ENCODE measurements at regions not wholly inside any gene's neighbourhood (a gene's known extent, or its start where the extent isn't known, plus 50 kb on each side); places are given as distances from the start of the nearest gene placed in this dataset.

GRCh38 chr18:4751523-4751922 lies 296.4 kb upstream of the DLGAP1 start:
- no peaks in the 10 kb centered on the region for H3K36me3 ChIP-seq (replicated peaks in 1 of 2; ENCODE audit: control extremely low read depth in 1 of 2, control insufficient read depth in 1 of 2, extremely low read depth in 1 of 2, insufficient read depth in 2 of 2, low read length in 1 of 2)
- H3K9me3 Mint-ChIP-seq (ENCODE audit: insufficient read depth): peaks cover 2% of the 10 kb centered on the region
- intact Hi-C loops (cut with micrococcal nuclease): no loop called here
- H3K27me3 Mint-ChIP-seq: no peaks in the 10 kb centered on the region
- no peak overlapping the region for H3K9ac ChIP-seq (ENCODE audit: low read length)
- peaks cover 0 to 6% (median 1%) of the 10 kb centered on the region in 3 donors for H3K9me3 ChIP-seq (ENCODE audit: control extremely low read depth in 1 of 3, control insufficient read depth in 2 of 3, insufficient read depth in 1 of 3, low read length in 2 of 3)
- no peaks in the 10 kb centered on the region for H3K27me3 ChIP-seq (replicated peaks in 1 of 4; ENCODE audit: control extremely low read depth in 1 of 4, control insufficient read depth in 3 of 4, insufficient read depth in 4 of 4, low read length in 3 of 4)
- no peaks in the 10 kb centered on the region for H3K4me1 ChIP-seq (ENCODE audit: control insufficient read depth in 2 of 2, insufficient read depth in 2 of 2, low read length in 2 of 2)
- no peak overlapping the region for H3K27ac ChIP-seq (ENCODE audit: low read length in 2 of 2)
- no peak overlapping the region for H3K27ac Mint-ChIP-seq
- ChIA-PET POLR2A (no interaction called here), CTCF (no interaction called here)
- H2AFZ ChIP-seq (ENCODE audit: insufficient read depth, low read depth, low read length, poor library complexity, severe bottlenecking): no peak overlapping the region
- H3K4me3 ChIP-seq (ENCODE audit: control extremely low read depth in 1 of 5, extremely low read depth in 1 of 5, insufficient read depth in 1 of 5, low read depth in 2 of 5, low read length in 4 of 5): no peak overlapping the region
- H3K4me1 Mint-ChIP-seq: no peaks in the 10 kb centered on the region
- H3K79me2 ChIP-seq (ENCODE audit: control insufficient read depth, insufficient read depth, low read length): no peaks in the 10 kb centered on the region
- H3K4me2 ChIP-seq (replicated peaks; ENCODE audit: low read depth, low read length, poor library complexity, severe bottlenecking): no peak overlapping the region
- ATAC-seq (ENCODE audit: low read depth) (no peak), DNase-seq (no peak)
- TF ChIP-seq CTCF (IDR thresholded peaks at IDR 0.05) (no peak), EZH2 (IDR thresholded peaks at IDR 0.05; ENCODE audit: borderline replicate concordance, insufficient read depth, low read depth, low read length, poor library complexity, severe bottlenecking) (no peak)
- H4K20me1 ChIP-seq (ENCODE audit: control insufficient read depth, insufficient read depth, low read length, poor library complexity, severe bottlenecking): no peaks in the 10 kb centered on the region
- no peak overlapping the region for H3K4me3 Mint-ChIP-seq
- WGBS (ENCODE audit: insufficient coverage): 100% methylated on average over 2 of the region's 3 CpGs

- Histone ChIP-seq H2AFZ (ENCODE audit: insufficient read depth, low read depth, low read length, poor library complexity, severe bottlenecking) (no peak overlapping the region), H3K4me3 (ENCODE audit: control extremely low read depth in 1 of 5, extremely low read depth in 1 of 5, insufficient read depth in 1 of 5, low read depth in 2 of 5, low read length in 4 of 5) (no peak overlapping the region), H3K4me1 (ENCODE audit: control insufficient read depth in 2 of 2, insufficient read depth in 2 of 2, low read length in 2 of 2) (no peaks in the 10 kb centered on the region), H3K9ac (ENCODE audit: low read length) (no peak overlapping the region), H3K27ac (ENCODE audit: low read length in 2 of 2) (no peak overlapping the region), H3K27me3 (replicated peaks in 1 of 4; ENCODE audit: control extremely low read depth in 1 of 4, control insufficient read depth in 3 of 4, insufficient read depth in 4 of 4, low read length in 3 of 4) (no peaks in the 10 kb centered on the region), H3K9me3 (ENCODE audit: control extremely low read depth in 1 of 3, control insufficient read depth in 2 of 3, insufficient read depth in 1 of 3, low read length in 2 of 3) (peaks cover 0 to 3% (median 0%) of the 10 kb centered on the region in 3 donors), H3K4me2 (replicated peaks; ENCODE audit: low read depth, low read length, poor library complexity, severe bottlenecking) (no peak overlapping the region), H3K79me2 (ENCODE audit: control insufficient read depth, insufficient read depth, low read length) (no peaks in the 10 kb centered on the region), H4K20me1 (ENCODE audit: control insufficient read depth, insufficient read depth, low read length, poor library complexity, severe bottlenecking) (no peaks in the 10 kb centered on the region), H3K36me3 (replicated peaks in 1 of 2; ENCODE audit: control extremely low read depth in 1 of 2, control insufficient read depth in 1 of 2, extremely low read depth in 1 of 2, insufficient read depth in 2 of 2, low read length in 1 of 2) (no peaks in the 10 kb centered on the region)
- ATAC-seq (ENCODE audit: low read depth): no peak
- ChIA-PET POLR2A (no interaction called here), CTCF (no interaction called here)
- no peak for DNase-seq
- no peak for TF ChIP-seq CTCF (IDR thresholded peaks at IDR 0.05)
- no peak for TF ChIP-seq EZH2 (IDR thresholded peaks at IDR 0.05; ENCODE audit: borderline replicate concordance, insufficient read depth, low read depth, low read length, poor library complexity, severe bottlenecking)
- WGBS (ENCODE audit: insufficient coverage): 89% methylated on average over 4 of the region's 8 CpGs
- Mint-ChIP-seq H3K4me3 (no peak overlapping the region), H3K27me3 (no peaks in the 10 kb centered on the region), H3K27ac (no peak overlapping the region), H3K9me3 (ENCODE audit: insufficient read depth) (peaks cover 2% of the 10 kb centered on the region), H3K4me1 (no peaks in the 10 kb centered on the region)
- intact Hi-C loops (cut with micrococcal nuclease): no loop called here
Observed at GRCh38 chr18:4750393-4751346, 295.6 kb upstream of the DLGAP1 start.

All from B cell (primary cell).